Ishikawa (cell line): ENCODE measurements at regions not wholly inside any gene's neighbourhood (a gene's known extent, or its start where the extent isn't known, plus 50 kb on each side); places are given as distances from the start of the nearest gene placed in this dataset.

Experiments
- CEBPB ChIP-seq: IDR thresholded peaks from 2 replicates; pipeline ENCODE4 v1.6.1; 2012
- CREB1 ChIP-seq: IDR thresholded peaks from 2 replicates; pipeline ENCODE4 v1.6.1; 2012; ENCODE audit warnings: low read depth
- EGR1 ChIP-seq: IDR thresholded peaks from 2 replicates; pipeline ENCODE4 v1.6.1; 2012
- EP300 ChIP-seq: IDR thresholded peaks from 2 replicates; pipeline ENCODE4 v1.6.1; 2012; ENCODE audit warnings: borderline replicate concordance
- FOXM1 ChIP-seq: IDR thresholded peaks from 2 replicates; pipeline ENCODE4 v1.6.1; 2012; ENCODE audit warnings: low read depth, borderline replicate concordance
- NFIC ChIP-seq: IDR thresholded peaks from 2 replicates; pipeline ENCODE4 v1.6.1; 2012
- RAD21 ChIP-seq: IDR thresholded peaks from 2 replicates; pipeline ENCODE4 v1.6.1; 2012; ENCODE audit warnings: low read depth
- TAF1 ChIP-seq: IDR thresholded peaks from 2 replicates; pipeline ENCODE4 v1.6.1; 2012; ENCODE audit warnings: low read depth, mild to moderate bottlenecking
- TCF12 ChIP-seq: IDR thresholded peaks from 2 replicates; pipeline ENCODE4 v1.6.1; 2012; ENCODE audit warnings: low read depth
- TEAD4 ChIP-seq: IDR thresholded peaks from 2 replicates; pipeline ENCODE4 v1.6.1; 2012
- YY1 ChIP-seq: IDR thresholded peaks from 2 replicates; pipeline ENCODE4 v1.6.1; 2012; ENCODE audit warnings: low read depth
- ZBTB7A ChIP-seq: IDR thresholded peaks from 2 replicates; pipeline ENCODE4 v1.6.1; 2012; ENCODE audit warnings: low read depth
- TF ChIP-seq, protein P1 (sequence below): IDR thresholded peaks from 2 replicates; pipeline ENCODE4 v1.6.1; 2012
- TF ChIP-seq, protein P2 (sequence below): IDR thresholded peaks from 2 replicates; pipeline ENCODE4 v1.6.1; 2012; ENCODE audit warnings: low read depth, mild to moderate bottlenecking
- TF ChIP-seq, protein P3 (sequence below): IDR thresholded peaks from 2 replicates; pipeline ENCODE4 v1.6.1; 2012

DNA sequence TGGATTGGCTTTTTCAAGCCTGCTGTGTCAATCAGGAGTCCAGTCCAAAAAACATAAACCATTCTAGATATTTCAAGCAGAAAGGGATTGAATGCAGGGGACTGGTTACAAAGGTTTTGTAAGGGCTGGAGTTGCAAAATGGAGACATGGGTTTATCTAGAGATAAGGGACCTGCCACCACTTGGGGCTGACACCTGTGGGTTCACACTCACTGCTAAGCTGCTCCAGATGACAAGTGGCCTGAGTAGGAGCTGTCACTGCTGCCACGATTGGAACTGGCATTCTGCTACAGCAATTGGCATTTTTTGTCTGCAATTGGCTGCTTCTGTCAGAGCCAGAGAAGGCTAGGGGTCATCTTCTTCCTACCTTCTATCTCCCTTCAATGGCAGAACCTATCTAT lies 66.3 kb upstream of the ZFR start:
- TF ChIP-seq CEBPB (no peak), FOXM1 (no peak), TCF12 (no peak), ZBTB7A (no peak), TEAD4 (no peak), TAF1 (no peak), EGR1 (no peak), EP300 (no peak)
- TF ChIP-seq, protein P1, sequence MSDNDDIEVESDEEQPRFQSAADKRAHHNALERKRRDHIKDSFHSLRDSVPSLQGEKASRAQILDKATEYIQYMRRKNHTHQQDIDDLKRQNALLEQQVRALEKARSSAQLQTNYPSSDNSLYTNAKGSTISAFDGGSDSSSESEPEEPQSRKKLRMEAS: no peak
- TF ChIP-seq, protein P2, sequence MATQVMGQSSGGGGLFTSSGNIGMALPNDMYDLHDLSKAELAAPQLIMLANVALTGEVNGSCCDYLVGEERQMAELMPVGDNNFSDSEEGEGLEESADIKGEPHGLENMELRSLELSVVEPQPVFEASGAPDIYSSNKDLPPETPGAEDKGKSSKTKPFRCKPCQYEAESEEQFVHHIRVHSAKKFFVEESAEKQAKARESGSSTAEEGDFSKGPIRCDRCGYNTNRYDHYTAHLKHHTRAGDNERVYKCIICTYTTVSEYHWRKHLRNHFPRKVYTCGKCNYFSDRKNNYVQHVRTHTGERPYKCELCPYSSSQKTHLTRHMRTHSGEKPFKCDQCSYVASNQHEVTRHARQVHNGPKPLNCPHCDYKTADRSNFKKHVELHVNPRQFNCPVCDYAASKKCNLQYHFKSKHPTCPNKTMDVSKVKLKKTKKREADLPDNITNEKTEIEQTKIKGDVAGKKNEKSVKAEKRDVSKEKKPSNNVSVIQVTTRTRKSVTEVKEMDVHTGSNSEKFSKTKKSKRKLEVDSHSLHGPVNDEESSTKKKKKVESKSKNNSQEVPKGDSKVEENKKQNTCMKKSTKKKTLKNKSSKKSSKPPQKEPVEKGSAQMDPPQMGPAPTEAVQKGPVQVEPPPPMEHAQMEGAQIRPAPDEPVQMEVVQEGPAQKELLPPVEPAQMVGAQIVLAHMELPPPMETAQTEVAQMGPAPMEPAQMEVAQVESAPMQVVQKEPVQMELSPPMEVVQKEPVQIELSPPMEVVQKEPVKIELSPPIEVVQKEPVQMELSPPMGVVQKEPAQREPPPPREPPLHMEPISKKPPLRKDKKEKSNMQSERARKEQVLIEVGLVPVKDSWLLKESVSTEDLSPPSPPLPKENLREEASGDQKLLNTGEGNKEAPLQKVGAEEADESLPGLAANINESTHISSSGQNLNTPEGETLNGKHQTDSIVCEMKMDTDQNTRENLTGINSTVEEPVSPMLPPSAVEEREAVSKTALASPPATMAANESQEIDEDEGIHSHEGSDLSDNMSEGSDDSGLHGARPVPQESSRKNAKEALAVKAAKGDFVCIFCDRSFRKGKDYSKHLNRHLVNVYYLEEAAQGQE: no peak

DNA sequence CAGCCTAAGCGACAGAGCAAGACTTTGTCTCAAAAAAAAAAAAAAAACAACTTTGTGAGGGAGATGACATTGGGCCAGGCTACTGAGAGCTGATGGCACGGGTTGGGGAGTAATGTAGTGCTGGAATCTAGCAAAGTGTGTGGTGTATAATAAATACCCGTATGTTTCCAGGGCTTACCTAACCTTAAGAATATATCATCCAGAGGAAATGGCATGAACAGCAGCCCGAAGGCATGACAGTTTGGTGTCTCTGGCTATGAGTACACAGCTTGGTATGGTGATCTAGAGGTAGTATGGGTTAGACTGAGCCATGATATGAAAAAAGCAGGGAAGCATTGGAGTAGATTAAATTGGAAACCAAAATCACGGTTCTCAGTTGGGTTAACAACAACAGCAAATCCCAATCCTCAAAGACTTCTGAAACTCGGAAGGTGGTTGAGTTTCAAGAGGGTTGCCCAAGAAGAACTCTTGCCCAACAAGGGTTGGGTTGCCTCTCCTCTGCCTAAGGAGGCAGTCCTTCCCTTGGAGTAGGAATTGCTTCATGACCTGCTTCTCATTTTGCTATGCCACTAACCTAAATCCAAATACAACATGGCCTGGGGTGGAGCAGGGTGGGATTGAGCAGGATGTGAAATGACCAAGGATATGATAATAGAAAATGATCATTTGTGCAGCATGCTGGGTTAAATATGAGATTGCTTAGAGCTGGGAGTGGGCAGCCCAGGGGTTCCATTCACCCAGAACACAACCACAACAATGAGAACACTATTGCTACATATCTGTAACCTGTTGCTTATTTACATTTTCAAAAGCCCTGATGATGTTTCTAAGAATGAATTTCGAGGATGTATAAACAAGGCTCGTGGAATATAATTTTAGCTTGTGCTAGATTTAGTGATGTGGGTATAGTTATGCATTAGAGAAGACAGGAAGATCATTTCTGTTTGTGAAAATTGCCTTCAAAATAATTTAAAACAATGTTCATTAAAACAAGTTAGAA lies 64.6 kb upstream of the ZFR start:
- no peak for TF ChIP-seq TCF12

DNA sequence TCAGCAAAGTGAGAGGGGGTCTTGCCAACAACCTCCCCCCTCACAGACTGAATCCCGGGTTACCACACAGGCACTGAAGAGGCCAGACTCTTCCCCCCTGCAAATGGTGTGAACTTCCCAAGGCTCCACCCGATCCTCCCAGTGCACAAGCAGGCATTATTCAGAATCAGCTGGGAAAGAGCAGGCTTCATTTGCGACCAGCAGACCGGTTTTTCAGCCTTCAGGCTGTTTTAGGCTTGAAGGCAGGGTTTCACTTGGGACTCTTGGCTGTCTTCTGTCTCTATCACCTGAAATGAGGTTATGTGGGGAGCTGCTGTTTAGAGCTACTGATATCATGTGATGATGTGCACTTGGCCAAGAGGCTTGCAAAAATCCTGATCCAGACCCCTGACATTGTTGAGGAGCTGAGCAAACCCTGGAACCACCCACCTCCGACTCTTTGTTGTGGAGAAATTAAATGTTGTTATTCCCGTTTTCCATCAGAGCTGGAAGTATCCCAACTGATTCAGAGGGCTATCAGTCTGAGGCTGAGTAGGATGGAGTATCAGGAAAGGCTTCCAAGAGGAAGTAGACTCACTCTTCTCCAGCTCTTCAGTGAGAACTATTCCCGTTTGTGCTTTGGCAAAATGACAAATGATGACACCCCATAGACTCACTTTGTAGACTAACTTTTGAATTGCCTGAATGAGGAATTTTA lies 63.3 kb upstream of the ZFR start:
- TF ChIP-seq TCF12: no peak

DNA sequence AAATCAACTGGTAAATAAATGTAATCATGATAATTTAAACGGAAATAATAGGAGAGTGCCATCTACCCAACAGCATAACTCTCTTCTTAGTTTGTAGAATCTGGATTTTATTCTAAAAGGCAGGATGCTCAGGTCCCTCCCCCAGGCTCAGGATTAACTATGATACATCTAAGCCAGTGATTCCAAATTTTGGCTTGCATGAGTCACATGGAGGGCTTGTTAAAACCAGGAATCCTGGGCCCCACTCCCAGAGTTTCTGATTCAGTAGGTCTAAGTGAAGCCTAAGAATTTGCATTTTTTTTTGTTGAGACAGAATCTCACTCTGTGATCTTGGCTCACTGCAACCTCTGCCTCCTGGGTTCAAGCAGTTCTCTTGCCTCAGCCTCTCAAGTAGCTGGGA lies 62.3 kb upstream of the ZFR start:
- no peak for TF ChIP-seq EGR1
- no peak for TF ChIP-seq YY1
- no peak for TF ChIP-seq ZBTB7A
- TF ChIP-seq NFIC: no peak
- no peak for TF ChIP-seq RAD21
- TF ChIP-seq, protein P1: no peak
- TF ChIP-seq, protein P2: no peak
- no peak for TF ChIP-seq CEBPB
- TF ChIP-seq CREB1: no peak
- no peak for TF ChIP-seq TAF1
- no peak for TF ChIP-seq TEAD4
- no peak for TF ChIP-seq FOXM1
- TF ChIP-seq, protein P3, sequence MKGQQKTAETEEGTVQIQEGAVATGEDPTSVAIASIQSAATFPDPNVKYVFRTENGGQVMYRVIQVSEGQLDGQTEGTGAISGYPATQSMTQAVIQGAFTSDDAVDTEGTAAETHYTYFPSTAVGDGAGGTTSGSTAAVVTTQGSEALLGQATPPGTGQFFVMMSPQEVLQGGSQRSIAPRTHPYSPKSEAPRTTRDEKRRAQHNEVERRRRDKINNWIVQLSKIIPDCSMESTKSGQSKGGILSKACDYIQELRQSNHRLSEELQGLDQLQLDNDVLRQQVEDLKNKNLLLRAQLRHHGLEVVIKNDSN: no peak
- TF ChIP-seq EP300: no peak
- TF ChIP-seq TCF12: no peak

DNA sequence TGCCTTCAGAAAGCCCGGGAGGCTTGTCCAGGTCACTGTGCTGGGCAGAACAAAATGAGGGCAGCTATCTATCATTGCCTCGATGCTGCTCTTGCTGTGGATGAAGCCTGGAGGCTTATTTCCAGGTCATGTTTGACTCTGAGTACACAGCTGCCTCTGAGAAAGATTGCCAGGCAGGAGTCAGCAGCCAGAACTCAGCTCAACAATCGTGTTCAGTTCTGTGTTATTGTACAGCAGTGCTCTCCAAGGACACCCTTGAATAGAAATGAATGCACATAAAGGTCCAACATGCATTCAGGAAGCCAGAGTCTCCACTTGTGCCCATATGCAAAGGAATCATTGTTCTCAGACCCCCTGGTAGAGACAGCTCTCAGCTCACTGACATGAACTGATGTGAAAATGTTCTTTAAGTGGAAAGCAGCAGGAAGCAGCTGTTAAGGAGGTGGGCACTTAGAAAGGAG lies 61.7 kb upstream of the ZFR start:
- TF ChIP-seq YY1 (no peak), CREB1 (no peak), ZBTB7A (no peak), TEAD4 (no peak), RAD21 (no peak), CEBPB (no peak), NFIC (no peak), FOXM1 (no peak), EGR1 (no peak), TAF1 (no peak)
- TF ChIP-seq, protein P2: no peak
- TF ChIP-seq, protein P3: no peak
